Esophagus muscularis mucosa (tissue), 3 donors: ENCODE measurements at regions not wholly inside any gene's neighbourhood (a gene's known extent, or its start where the extent isn't known, plus 50 kb on each side); places are given as distances from the start of the nearest gene placed in this dataset.

Experiments
- CTCF ChIP-seq, 3 experiments: fragments of 200-600 bp in 2 of 3; fragments of 450-650 bp in 1 of 3; sonication (generic) in 2 of 3; IDR thresholded peaks; one replicate each; pipeline ENCODE4 v1.5.1; 2017 to 2019; ENCODE audit warnings: antibody characterized with exemption in 3 of 3, mild to moderate bottlenecking in 2 of 3, moderate library complexity in 1 of 3
- POLR2A ChIP-seq: fragments of 450-650 bp; IDR thresholded peaks from one replicate; pipeline ENCODE4 v1.6.1; 2017; ENCODE audit warnings: antibody characterized with exemption, moderate library complexity, mild to moderate bottlenecking, low read depth
- POLR2AphosphoS5 ChIP-seq, 2 donors: sonication (generic); formaldehyde crosslinking; IDR thresholded peaks; one replicate each; pipeline ENCODE4 v1.6.1; 2017; ENCODE audit warnings: antibody characterized with exemption in 2 of 2

DNA sequence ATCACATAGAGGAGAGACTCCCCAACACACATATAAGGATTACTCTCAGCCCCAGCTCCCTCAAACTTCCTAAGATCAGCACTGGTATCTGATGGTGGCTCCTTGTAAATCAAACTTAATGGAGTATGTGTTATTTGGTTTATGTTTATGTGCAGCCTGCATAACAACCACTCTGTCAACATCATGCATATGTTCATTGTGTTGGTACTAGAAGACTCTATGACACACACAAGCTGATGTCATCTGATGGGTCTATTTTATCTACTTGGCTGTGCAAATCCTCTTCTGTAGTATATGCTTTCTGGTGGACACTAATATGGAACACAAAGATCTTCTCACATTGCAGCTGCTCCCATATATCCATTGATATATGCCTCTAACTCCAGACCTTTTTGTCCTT is 134.0 kb upstream of the FAM174A start:
- TF ChIP-seq CTCF (IDR thresholded peaks at IDR 0.05) (no peak), POLR2A (no peak), POLR2AphosphoS5 (IDR thresholded peaks at IDR 0.05) (no peak)
